MM.1S (cell line): ENCODE measurements at regions not wholly inside any gene's neighbourhood (a gene's known extent, or its start where the extent isn't known, plus 50 kb on each side); places are given as distances from the start of the nearest gene placed in this dataset.

ENCODE experiments used
- DNase-seq: peaks from one replicate; pipeline ENCODE4 v3.0.0-alpha.2; 2015
- H2AFZ ChIP-seq: fragments of 300-600 bp; sonication (generic); 2 replicates; pipeline ENCODE4 v1.6.0; 2016; ENCODE audit warnings: antibody characterized with exemption, low read length
- H3F3A ChIP-seq: fragments of 300-600 bp; sonication (generic); 2 replicates; pipeline ENCODE4 v1.6.1; 2016; ENCODE audit warnings: mild to moderate bottlenecking, antibody characterized with exemption, low read length, moderate library complexity, mixed read lengths; ENCODE audit not compliant: insufficient read depth
- H3K27ac ChIP-seq: fragments of 300-600 bp; sonication (generic); 2 replicates; pipeline ENCODE4 v1.5.1; 2016; ENCODE audit warnings: mild to moderate bottlenecking, low read length
- H3K27me3 ChIP-seq: fragments of 300-600 bp; sonication (generic); replicated peaks from 2 replicates; pipeline ENCODE4 v1.6.0; 2016; ENCODE audit warnings: low read length; ENCODE audit not compliant: insufficient read depth
- H3K36me3 ChIP-seq: fragments of 300-600 bp; sonication (generic); replicated peaks from 2 replicates; pipeline ENCODE4 v1.6.1; 2016; ENCODE audit warnings: mild to moderate bottlenecking, low read length, mixed read lengths; ENCODE audit not compliant: insufficient read depth
- H3K4me1 ChIP-seq: fragments of 300-600 bp; sonication (generic); 2 replicates; pipeline ENCODE4 v1.6.1; 2016; ENCODE audit warnings: low read length, mixed read lengths
- H3K4me2 ChIP-seq: fragments of 300-600 bp; sonication (generic); 2 replicates; pipeline ENCODE4 v1.6.0; 2016; ENCODE audit warnings: low read depth, low read length
- H3K4me3 ChIP-seq: fragments of 300-600 bp; sonication (generic); 2 replicates; pipeline ENCODE4 v1.5.1; 2016; ENCODE audit warnings: low read length, mixed read lengths
- H3K79me2 ChIP-seq: fragments of 300-600 bp; sonication (generic); 2 replicates; pipeline ENCODE4 v1.6.1; 2016; ENCODE audit warnings: mixed run types, low read length, mixed read lengths
- H3K9ac ChIP-seq: fragments of 300-600 bp; sonication (generic); 2 replicates; pipeline ENCODE4 v1.6.1; 2016; ENCODE audit warnings: low read length, mixed read lengths
- H3K9me2 ChIP-seq: fragments of 300-600 bp; sonication (generic); replicated peaks from 2 replicates; pipeline ENCODE4 v1.6.1; 2016; ENCODE audit warnings: mild to moderate bottlenecking, low read length, mixed read lengths; ENCODE audit not compliant: insufficient read depth
- H3K9me3 ChIP-seq: fragments of 300-600 bp; sonication (generic); replicated peaks from 2 replicates; pipeline ENCODE4 v1.6.1; 2016; ENCODE audit warnings: mild to moderate bottlenecking, low read length, mixed read lengths; ENCODE audit not compliant: insufficient read depth
- H4K20me1 ChIP-seq: fragments of 300-600 bp; sonication (generic); 2 replicates; pipeline ENCODE4 v1.6.1; 2016; ENCODE audit warnings: mild to moderate bottlenecking, low read length, moderate library complexity, mixed read lengths; ENCODE audit not compliant: insufficient read depth
- CTCF ChIP-seq: fragments of 300-600 bp; sonication (generic); IDR thresholded peaks from 2 replicates; pipeline ENCODE4 v1.5.1; 2016; ENCODE audit warnings: antibody characterized with exemption, low read length, mixed read lengths
- EZH2 ChIP-seq: fragments of 300-600 bp; sonication (generic); optimal IDR thresholded peaks from 2 replicates; pipeline ENCODE3; 2017; ENCODE audit warnings: low read depth, mild to moderate bottlenecking, antibody characterized with exemption, low read length, mixed read lengths
- EZH2phosphoT487 ChIP-seq: fragments of 300-600 bp; sonication (generic); IDR thresholded peaks from 2 replicates; pipeline ENCODE4 v1.6.1; 2018; ENCODE audit warnings: antibody characterized with exemption, low read length

DNA sequence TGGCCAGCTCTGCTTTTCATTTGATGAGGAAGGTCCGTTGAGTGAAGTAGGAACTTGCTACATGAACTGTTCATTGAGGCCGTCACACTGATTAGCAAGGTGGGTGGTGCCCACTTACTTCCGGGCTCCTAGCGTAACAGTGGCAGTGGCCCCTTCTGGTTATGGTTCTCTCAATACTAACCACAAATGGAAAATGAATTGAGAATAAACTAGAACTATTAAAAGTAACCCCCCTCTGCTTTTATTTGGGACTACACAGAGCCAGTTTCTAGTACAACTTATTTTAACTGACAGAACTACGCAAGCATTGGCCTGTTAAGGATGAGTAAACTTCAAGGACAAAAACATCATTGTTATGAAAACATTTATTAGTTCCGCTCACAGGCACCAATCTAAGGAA is 519.1 kb downstream of the INHBA start:
- Histone ChIP-seq H3K4me3 (no peak overlapping the region), H3K9me3 (no peaks in the 10 kb centered on the region), H2AFZ (no peak overlapping the region), H3F3A (no peaks in the 10 kb centered on the region), H3K27me3 (no peaks in the 10 kb centered on the region), H3K4me1 (no peaks in the 10 kb centered on the region), H3K4me2 (no peak overlapping the region), H3K27ac (no peak overlapping the region), H3K9me2 (no peaks in the 10 kb centered on the region), H3K36me3 (no peaks in the 10 kb centered on the region), H4K20me1 (no peaks in the 10 kb centered on the region), H3K9ac (no peak overlapping the region), H3K79me2 (no peaks in the 10 kb centered on the region)
- TF ChIP-seq EZH2: no peak
- TF ChIP-seq CTCF: no peak
- no peak for TF ChIP-seq EZH2phosphoT487
- DNase-seq: no peak

GRCh38 chr7:41182782-41183181 is 520.1 kb downstream of the INHBA start:
- TF ChIP-seq CTCF (no peak), EZH2 (no peak), EZH2phosphoT487 (no peak)
- no peak overlapping the region for H2AFZ ChIP-seq
- no peaks in the 10 kb centered on the region for H3F3A ChIP-seq
- H3K9me3 ChIP-seq: no peaks in the 10 kb centered on the region
- H3K4me1 ChIP-seq: 0 out of 2 replicates have a peak, but pooled peaks cover 3% of the 10 kb centered on the region
- no peaks in the 10 kb centered on the region for H3K27me3 ChIP-seq
- H3K9ac ChIP-seq: no peak overlapping the region
- H3K36me3 ChIP-seq: no peaks in the 10 kb centered on the region
- H3K79me2 ChIP-seq: no peaks in the 10 kb centered on the region
- H4K20me1 ChIP-seq: no peaks in the 10 kb centered on the region
- H3K9me2 ChIP-seq: no peaks in the 10 kb centered on the region
- H3K4me3 ChIP-seq: no peak overlapping the region
- H3K4me2 ChIP-seq: no peak overlapping the region
- DNase-seq: no peak
- no peak overlapping the region for H3K27ac ChIP-seq

GRCh38 chr7:41175435-41175834 is 527.5 kb downstream of the INHBA start:
- Histone ChIP-seq H3K9ac (no peak overlapping the region), H3K36me3 (no peaks in the 10 kb centered on the region), H3K4me1 (0 out of 2 replicates have a peak, but pooled peaks cover 3% of the 10 kb centered on the region), H3F3A (no peaks in the 10 kb centered on the region), H3K9me3 (no peaks in the 10 kb centered on the region), H2AFZ (no peak overlapping the region), H3K79me2 (no peaks in the 10 kb centered on the region), H3K4me2 (no peak overlapping the region), H4K20me1 (no peaks in the 10 kb centered on the region), H3K27me3 (no peaks in the 10 kb centered on the region), H3K27ac (no peak overlapping the region), H3K9me2 (no peaks in the 10 kb centered on the region), H3K4me3 (no peak overlapping the region)
- DNase-seq: no peak
- TF ChIP-seq EZH2 (no peak), EZH2phosphoT487 (no peak), CTCF (no peak)
